ENCODE measurements at regions not wholly inside any gene's neighbourhood (a gene's known extent, or its start where the extent isn't known, plus 50 kb on each side); places are given as distances from the start of the nearest gene placed in this dataset.

- Histone ChIP-seq H3K27ac (ENCODE audit: insufficient read depth, low read depth, low read length, poor library complexity, severe bottlenecking) (no peak overlapping the region), H3K36me3 (ENCODE audit: control insufficient read depth, insufficient read depth, low read length) (no peaks in the 10 kb centered on the region), H3K27me3 (ENCODE audit: control insufficient read depth, insufficient read depth, low read length, poor library complexity, severe bottlenecking) (no peaks in the 10 kb centered on the region), H3K4me1 (ENCODE audit: control insufficient read depth, insufficient read depth, low read length) (peaks cover 3% of the 10 kb centered on the region), H3K9me3 (ENCODE audit: control insufficient read depth, low read length) (no peaks in the 10 kb centered on the region), H3K4me3 (ENCODE audit: insufficient read depth, low read depth, low read length) (no peak overlapping the region)
- whole genome bisulfite sequencing, 2 experiments = 90% methylated on average over 5 of the region's 5 CpGs
These were observed 59.3 kb upstream of the ADAMTS16 start for GRCh38 chr5:5080790-5081189.

GRCh38 chr5:5085381-5085780 is 54.7 kb upstream of the ADAMTS16 start:
- Histone ChIP-seq H3K36me3 (ENCODE audit: control insufficient read depth, insufficient read depth, low read length) (no peaks in the 10 kb centered on the region), H3K9me3 (ENCODE audit: control insufficient read depth, low read length) (no peaks in the 10 kb centered on the region), H3K4me1 (ENCODE audit: control insufficient read depth, insufficient read depth, low read length) (no peaks in the 10 kb centered on the region), H3K4me3 (ENCODE audit: insufficient read depth, low read depth, low read length) (no peak overlapping the region), H3K27ac (ENCODE audit: insufficient read depth, low read depth, low read length, poor library complexity, severe bottlenecking) (no peak overlapping the region), H3K27me3 (ENCODE audit: control insufficient read depth, insufficient read depth, low read length, poor library complexity, severe bottlenecking) (no peaks in the 10 kb centered on the region)
- 22 to 80% methylated on average over 1 of the region's 1 CpG for WGBS, 2 experiments

GRCh38 chr5:5089895-5090649 is 50.1 kb upstream of the ADAMTS16 start:
- no peak overlapping the region for H3K4me3 ChIP-seq (ENCODE audit: insufficient read depth, low read depth, low read length)
- H3K36me3 ChIP-seq (ENCODE audit: control insufficient read depth, insufficient read depth, low read length) = no peaks in the 10 kb centered on the region
- H3K9me3 ChIP-seq (ENCODE audit: control insufficient read depth, low read length) = no peaks in the 10 kb centered on the region
- no peak overlapping the region for H3K27ac ChIP-seq (ENCODE audit: insufficient read depth, low read depth, low read length, poor library complexity, severe bottlenecking)
- 94 to 95% methylated on average over 3 of the region's 3 CpGs for WGBS, 2 experiments
- H3K27me3 ChIP-seq (ENCODE audit: control insufficient read depth, insufficient read depth, low read length, poor library complexity, severe bottlenecking) = no peaks in the 10 kb centered on the region
- H3K4me1 ChIP-seq (ENCODE audit: control insufficient read depth, insufficient read depth, low read length) = no peaks in the 10 kb centered on the region

Measured in ectodermal cell (in vitro differentiated cells).